ENCODE measurements at regions not wholly inside any gene's neighbourhood (a gene's known extent, or its start where the extent isn't known, plus 50 kb on each side); places are given as distances from the start of the nearest gene placed in this dataset.

DNA sequence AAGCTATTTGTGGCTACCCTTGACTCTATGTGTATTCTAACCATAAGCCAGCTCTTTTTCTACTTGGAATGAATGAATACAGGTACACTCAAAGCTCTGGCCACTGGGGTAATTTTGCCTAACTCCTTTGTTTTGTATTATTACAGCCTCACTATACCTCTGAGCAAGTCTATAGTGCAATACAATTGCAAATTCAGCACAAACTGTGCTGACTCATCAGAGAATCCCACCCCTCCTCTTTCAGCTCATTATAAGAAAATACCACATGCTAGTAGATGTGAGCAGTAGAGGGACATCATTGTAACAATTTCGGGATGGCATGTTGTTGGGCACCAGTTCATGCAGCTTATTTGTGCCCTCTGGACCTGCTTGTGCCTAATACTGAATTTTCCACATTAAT, 1382.2 kb downstream of the SLITRK5 start:
- TF ChIP-seq EZH2phosphoT487 (conservative IDR thresholded peaks at IDR 0.05; ENCODE audit: low read length): no peak
- TF ChIP-seq, protein P1, sequence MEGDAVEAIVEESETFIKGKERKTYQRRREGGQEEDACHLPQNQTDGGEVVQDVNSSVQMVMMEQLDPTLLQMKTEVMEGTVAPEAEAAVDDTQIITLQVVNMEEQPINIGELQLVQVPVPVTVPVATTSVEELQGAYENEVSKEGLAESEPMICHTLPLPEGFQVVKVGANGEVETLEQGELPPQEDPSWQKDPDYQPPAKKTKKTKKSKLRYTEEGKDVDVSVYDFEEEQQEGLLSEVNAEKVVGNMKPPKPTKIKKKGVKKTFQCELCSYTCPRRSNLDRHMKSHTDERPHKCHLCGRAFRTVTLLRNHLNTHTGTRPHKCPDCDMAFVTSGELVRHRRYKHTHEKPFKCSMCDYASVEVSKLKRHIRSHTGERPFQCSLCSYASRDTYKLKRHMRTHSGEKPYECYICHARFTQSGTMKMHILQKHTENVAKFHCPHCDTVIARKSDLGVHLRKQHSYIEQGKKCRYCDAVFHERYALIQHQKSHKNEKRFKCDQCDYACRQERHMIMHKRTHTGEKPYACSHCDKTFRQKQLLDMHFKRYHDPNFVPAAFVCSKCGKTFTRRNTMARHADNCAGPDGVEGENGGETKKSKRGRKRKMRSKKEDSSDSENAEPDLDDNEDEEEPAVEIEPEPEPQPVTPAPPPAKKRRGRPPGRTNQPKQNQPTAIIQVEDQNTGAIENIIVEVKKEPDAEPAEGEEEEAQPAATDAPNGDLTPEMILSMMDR (IDR thresholded peaks at IDR 0.05; ENCODE audit: insufficient read depth, low read length, poor library complexity, severe bottlenecking): no peak
